Renal cortex interstitium (tissue), 11 donors: ENCODE measurements at regions not wholly inside any gene's neighbourhood (a gene's known extent, or its start where the extent isn't known, plus 50 kb on each side); places are given as distances from the start of the nearest gene placed in this dataset.
"Not testable (repeated sequence)": the region's sequence is repeated elsewhere in the genome, so short reads cannot be mapped to it uniquely, and the experiment has no call there.

ENCODE experiments used
- DNase-seq, 11 donors: peaks; one replicate each; pipeline ENCODE4 v3.0.0-alpha.2; 2013; ENCODE audit warnings: low read depth in 9 of 11, low spot score in 4 of 11; ENCODE audit errors: extremely low read depth in 1 of 11

DNA sequence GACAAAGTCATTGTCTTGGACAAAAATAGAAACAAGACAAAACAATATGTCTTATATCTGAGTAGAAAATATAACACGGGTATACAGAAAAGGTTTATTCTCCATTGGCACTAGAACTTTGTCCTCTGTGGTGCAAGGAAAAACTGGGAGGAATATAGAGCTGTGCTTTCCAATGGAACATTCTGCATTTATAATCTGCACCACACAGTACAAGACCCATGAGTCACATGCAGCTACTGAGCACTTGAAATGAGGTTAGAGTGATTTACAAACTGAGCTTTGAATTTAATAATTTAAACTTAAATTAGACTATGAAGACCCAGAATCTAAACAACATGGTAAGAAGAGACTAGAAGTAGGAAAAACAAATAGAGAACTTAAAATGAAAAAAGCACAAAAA is 86.1 kb downstream of the RAP2A start:
- DNase-seq, result no peak

DNA sequence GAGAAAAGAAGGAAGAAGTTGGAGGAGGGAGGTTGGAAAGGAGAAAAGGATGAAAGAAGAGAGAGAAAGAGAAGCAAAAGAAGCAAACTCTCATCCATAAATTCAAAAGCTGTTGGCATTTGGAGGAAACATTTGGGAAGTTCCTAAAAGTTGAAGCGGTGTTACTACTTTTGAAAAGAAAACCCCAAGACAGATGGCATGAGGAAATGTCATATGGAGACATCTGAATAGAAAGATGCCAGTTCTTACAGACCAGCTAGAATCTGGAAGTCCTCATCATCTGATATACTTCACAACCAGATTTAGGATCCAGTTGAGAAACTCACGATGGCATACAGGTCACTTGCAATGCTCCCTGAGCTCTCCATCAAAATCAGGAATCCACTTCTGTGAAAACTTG is 86.9 kb downstream of the RAP2A start:
- no peak for DNase-seq

DNA sequence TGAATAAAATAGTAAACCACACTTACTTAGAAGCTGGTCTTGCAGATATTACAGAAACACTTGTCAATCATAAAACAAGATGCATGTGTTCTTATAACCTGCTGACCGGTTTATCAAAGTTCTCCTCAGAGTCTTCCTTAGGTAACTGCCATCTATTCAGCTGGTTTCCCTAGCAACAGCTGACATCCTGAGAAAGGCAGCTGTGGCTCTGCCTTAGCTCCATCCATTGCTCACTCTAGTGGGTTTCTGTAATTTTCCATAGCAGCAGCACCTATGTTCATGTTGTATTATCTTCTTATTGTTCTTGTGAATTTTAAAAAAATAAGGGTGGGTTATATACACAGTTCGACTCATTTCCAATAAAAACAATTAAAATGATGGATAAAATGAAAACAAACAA is 87.8 kb downstream of the RAP2A start:
- DNase-seq, result no peak

DNA sequence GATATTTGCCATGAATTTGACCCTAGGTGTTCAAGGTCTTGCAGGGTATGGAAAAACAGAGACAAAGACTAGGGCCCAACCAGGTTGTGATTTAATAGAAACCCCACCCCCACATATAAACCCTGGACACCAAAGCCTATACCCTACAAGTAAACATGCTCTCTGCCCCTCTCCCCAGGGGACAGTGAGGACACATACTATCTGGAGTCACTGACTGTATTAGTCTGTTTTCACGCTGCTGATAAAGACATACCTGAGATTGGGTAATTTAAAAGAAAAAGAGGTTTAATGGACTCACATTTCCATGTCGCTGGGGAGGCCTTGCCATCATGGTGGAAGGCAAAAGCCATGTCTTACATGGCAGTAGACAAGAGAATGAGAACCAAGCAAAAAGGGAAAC is 88.3 kb downstream of the RAP2A start:
- DNase-seq, result no peak

DNA sequence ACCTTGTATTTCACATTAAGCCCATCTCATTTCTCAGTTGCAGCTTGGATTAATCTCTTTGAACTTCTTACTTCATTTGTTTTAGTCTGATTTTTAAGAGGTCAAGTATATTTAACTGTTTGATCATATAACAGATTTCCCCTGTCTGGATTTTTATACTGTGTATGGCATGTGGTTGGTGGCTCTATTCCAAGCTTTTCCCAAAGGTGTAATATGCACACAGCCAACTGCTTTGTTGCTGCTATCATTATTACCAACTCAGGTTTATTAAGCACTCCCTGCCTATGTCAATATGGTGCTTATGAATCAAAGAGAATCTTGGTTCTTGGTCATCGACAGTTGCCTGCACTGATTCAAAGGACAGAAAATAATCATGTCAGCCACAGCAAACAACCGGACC is 92.6 kb downstream of the RAP2A start:
- DNase-seq, result no peak

DNA sequence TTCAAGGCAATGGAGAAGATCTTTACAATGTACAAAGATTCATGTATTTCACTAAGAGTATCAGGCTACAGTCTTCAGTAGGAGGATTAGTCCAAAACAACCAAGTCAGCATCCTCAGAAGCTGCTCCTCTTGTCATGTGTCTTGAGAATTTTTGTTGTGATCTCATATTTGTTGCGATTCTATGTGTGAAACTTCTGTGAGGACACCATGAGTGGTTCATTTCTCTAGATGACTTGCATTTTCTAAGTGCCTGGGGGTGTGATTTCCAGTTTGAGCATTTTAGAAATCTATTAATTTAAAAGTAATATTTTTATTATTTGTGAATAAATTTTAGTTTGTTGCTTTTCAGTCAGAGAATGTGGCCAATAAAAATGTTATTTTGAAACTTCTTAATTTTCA is 94.5 kb downstream of the RAP2A start:
- DNase-seq, result no peak

DNA sequence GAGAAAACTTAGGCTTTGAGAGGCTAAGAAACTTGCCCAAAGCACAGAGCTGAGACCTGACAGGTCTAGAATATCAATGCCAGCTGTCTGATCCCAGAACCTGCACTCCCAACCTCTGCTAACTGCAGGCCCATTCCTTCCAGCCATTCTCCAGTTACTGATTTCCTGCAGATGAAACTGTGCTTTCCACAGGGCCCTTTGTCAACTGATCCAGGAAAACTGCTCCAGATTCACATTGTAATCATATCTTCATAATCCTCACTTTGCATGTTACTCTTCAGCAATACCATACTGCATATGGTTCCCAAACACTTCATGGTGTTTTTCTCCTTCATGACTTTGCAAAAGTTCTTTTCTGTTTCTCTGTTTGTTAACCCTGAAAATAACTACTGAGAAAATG is 100.6 kb downstream of the RAP2A start:
- DNase-seq, result no peak

DNA sequence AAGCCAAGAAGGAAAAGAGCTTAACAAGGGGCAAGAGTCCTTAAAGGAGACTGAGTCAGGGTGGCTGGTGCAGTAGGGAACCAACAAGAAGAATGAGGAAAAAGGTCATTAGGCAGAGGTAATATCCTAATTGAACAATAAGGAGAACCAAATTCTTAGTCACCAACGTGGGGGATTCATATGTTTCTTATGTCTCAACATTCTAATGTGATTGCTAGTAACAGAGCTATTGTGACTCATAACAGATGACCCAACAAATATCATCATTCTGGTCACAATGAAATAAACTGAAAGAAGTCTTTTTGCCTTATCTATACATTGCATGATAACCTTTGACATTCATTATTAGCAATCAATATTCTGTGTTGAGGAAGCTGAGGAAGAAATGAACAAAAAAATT is 101.6 kb downstream of the RAP2A start:
- no peak for DNase-seq

DNA sequence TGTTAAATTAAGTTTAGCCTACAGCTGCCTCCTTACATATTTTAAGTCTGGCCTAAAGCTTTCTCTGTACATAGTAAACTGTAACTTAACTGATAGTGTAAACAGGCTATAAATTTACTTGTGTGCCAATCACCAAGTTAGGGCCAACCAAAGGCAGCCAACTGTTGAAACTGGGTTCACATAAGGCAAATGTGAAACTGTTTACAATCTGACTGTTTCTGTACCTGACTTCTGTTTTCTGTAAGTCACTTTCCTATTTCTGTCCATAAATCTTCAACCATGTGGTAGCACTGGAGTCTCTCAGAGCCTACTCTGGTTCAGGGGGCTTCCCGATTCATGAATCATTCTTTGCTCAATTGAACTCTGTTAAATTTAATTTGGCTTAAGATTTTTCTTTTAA is 103.1 kb downstream of the RAP2A start:
- DNase-seq, result no peak

DNA sequence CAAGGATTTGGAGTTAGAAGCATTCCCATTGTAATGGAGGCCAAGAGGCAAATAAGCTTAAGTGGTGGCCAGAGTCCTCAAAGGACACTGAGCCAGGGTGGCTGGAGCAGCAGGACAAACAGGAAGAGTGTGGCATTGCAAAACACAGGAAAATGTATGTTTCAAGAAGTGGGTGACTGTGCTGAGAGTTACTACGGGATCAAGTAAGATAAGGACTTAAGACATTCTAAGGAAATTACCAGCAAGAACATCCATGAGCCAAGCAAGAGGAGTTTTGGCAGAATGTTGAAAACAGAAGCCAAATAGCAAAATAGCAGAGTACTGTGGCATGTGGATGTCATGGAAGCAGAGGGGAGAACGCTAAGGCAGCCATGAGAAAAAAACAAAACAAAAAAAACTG is 104.2 kb downstream of the RAP2A start:
- no peak for DNase-seq

DNA sequence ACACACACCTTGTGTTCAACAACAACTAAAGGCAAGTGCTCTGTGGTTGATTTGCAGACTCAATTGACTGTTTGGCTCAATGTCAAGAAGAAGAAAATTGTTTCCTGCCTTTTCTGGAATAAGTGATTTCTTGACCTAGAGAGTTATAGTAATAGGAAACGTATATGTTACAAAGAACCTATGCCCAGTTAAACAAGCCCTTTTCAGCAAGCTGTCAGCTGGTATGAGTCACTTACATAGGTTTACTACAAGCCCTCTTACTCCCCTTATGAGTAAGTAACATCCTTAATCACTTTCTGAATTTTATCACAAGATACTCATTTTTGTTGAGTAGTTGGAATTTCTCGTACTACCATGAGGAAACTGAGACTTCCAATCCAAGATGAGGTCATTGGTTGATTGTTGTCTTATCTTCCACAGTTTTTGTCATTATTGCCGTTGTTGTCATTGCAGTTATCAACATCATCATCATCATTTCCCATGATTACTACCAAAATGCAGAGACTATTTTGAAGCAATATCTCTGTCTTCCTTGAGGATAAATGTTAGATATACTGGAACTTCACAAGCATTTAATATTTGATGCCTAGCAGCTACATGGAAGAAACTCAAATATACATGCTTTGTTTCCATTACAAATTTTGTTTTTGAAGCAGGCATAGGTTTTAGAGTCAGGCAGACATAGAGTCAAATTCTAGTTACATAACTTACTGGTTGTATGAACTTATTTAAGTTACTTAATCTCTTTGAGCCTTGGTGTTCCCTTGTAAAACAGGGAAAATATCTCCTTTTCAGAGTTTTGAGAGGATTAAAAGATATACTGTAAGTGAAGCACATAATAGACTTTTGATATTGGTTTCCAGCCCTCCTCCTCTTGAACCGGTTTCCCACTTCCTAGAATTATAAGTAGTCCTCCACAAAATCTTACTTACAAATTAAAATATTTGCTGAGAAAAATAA is 106.0 kb downstream of the RAP2A start:
- no peak for DNase-seq

DNA sequence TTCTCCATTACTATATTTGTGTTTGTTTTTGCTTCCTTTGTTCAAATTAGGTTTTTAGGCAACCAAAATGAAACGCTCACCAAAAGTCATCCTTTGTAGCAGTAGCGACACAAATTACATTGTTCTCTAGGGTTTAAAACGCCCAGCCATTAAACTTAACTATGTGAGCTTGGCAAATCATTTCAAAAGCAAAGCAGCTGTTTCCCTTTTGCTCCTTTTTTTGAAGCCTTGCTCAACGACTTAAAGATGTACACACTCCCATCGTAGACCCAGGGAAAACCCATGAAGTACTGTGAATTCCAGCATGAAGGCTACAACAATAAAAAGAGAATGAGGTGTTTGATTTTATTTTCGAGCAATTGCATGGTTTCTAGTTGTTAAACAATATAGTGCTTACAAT is 106.7 kb downstream of the RAP2A start:
- DNase-seq, result peak; percentile 28 to 69 (median 55)

DNA sequence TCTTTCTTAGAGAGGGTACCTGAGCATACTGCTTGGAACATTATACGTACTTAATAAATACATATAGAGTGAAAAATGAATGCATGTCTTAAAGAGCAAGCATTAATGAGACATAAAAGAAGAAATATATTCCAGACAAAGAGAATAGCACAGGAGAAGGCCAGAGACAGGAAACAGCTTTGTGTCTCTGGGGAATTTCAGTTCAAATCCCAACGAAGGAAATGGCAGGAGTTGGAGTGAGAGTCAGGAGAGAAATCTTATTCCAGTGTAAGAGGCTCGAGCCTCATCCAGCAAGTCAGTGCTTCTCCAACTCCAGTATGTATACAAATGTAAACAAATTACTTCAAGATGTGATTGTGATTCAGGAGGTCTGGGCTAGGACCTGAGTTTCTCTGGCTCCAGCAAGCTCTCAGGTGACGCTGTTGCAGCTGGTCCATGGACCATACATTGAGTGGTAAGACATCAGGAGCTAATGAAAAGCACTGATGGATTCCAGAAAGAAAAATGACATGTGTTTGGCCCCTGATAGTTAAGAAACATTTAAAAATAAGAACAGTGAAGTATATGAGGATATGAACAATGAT is 108.2 kb downstream of the RAP2A start:
- DNase-seq, result no peak

DNA sequence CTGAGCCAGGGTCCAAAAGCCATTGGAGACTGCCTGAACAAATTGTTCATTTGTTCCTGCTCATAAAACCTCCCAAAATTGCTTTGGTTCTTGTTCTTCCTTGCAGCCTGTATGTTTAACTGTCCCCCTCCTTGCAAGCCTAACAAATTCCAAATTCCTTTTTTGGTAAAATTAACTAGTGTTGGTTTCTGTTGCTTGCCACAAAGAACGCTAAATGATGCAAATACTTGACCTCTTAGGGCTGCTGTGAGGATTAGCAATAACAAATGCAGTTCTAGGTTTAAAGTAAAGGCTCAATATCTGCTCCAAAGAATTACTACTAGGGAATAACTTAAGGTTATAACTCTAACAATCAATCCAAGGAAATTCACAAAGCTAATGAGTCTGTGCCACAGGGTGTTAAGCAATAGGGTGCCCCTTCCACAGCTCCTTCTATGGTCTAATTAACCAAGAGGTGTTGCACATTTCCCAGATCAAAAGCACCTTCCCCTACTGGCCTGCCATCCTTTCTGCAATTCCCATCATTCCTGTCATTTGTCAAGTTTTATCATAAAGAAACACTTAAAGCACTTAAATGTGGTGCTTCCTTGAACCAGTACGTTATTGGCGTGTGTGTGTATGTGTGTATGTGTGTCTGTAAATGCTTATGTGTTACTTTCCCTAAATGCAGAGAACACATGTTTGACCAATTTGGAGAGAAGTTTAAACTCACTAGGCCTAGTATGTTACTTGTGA is 110.2 kb downstream of the RAP2A start:
- DNase-seq, result no peak

DNA sequence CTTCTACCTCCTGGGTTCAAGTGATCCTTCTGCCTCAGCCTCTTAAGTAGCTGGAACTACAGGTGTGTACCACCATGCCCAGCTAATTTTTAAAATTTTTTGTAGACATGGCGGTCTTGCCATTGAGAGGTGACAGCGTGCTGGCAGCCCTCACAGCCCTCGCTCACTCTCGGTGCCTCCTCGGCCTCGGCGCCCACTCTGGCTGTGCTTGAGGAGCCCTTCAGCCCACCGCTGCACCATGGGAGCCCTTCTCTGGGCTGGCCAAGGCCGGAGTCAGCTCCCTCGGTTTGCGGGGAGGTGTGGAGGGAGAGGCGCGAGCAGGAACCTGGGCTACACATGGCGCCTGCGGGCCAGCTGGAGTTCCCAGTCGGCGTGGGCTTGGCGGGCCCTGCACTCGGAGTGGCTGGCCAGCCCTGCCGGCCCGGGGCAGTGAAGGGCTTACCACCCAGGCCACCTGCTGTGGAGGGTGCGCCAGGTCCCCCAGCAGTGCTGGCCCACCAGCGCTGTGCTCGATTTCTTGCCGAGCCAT is 111.1 kb downstream of the RAP2A start:
- DNase-seq, result not testable (repeated sequence)

DNA sequence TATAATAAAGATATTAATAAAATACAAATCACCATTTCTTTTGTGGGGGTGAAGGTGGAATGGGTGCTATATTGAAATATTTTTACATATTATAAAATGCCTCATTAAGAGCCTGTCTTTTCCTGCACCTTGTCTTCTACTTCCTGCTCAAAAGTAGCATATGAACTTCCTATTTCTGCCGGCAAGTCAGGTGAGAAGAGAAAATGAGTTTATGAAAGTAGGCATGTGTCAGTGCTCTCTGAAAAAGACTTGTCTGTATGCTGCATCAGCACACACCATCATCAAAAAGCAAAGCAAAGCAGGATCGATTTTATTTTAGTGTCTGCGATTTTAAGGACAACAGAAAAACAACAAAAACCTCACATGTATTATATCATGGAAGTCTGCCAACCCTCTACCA is 114.2 kb downstream of the RAP2A start:
- no peak for DNase-seq

DNA sequence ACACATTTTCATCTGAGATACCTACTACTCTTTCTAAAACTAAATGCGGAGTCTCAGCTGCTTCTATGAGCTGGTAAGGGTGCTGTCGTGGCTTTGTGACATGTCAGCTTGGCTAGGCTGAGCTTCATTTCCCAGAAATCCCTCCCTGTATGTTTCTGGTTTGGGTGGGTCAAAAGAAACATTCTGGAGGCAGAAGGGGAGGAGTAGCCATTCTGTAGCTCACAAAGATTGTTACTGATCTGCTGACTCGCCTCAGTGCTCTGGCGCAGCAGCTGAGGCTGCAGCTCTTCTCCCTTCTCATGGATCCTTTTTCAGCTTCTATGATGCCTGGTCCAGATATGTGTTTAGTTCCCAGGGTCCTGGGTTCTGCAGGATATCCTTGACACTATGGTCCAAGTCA is 114.7 kb downstream of the RAP2A start:
- no peak for DNase-seq

DNA sequence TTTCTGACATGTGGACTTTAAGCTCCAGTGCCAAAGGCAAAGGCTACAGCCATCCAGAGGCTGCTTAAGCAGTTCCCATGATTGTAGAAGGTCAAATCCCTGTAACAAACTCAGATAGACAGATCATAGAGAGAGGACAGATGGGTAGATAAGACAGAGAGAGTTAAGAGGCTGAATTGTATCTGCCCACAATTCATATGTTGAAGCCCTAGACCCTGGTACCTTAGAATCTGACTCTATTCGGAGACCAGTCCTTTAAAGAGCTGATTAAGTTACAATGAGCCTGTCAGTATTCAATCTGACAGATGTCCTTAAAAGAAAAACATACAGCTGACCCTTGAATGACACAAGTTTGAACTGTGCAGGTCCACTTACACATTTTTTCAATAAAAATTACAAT is 115.2 kb downstream of the RAP2A start:
- no peak for DNase-seq

DNA sequence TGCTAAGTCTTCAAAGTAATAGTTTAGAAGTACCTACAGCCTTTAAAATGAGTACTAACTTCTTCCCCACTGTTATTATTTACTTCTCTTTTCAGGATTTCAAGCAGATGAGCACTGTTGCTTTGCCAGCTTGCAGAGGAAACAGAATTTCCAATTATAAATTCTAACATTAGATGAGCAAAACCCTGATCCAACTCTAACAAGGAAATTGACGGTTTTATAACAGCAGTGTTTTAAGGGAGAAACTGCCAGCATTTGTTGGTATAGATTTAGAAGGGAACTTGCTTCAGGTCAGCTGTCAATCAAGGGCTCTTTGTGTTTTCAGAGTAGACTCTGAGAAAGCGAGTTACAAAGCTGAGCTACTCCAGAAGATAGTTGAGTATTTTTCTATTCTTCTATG is 120.5 kb downstream of the RAP2A start:
- DNase-seq, result no peak

DNA sequence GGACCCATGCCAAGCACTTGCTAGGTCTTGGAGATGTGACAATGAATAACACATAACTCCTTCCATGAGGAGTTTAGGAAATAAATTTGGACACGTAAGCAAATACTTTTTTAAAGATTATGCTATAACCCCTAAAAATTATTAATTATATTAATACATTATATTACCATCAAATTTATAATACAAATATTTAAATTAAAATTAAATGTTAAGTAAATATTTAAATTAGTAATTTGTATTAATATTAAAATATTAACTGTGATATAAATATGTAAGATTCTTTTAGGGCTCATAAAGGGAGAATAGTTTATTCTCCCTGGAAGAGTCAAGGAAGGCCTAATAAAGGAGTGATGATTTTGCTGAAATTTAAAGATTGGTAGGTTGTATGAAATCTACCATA is 121.1 kb downstream of the RAP2A start:
- no peak for DNase-seq
